SK-N-SH (cell line): ENCODE measurements at regions not wholly inside any gene's neighbourhood (a gene's known extent, or its start where the extent isn't known, plus 50 kb on each side); places are given as distances from the start of the nearest gene placed in this dataset.

ENCODE experiments used
- CTCF ChIP-seq: fragments of 200-600 bp; sonication (generic); IDR thresholded peaks from 2 replicates; pipeline ENCODE4 v1.6.1; 2017; ENCODE audit warnings: antibody characterized with exemption, mild to moderate bottlenecking, moderate library complexity
- EP300 ChIP-seq, 2 experiments: IDR thresholded peaks; 2 replicates each; pipeline versions ENCODE4 v1.4.0 to v1.6.1; 2012; ENCODE audit warnings: borderline replicate concordance in 1 of 2, low read depth in 1 of 2, low read length in 1 of 2
- FOXM1 ChIP-seq: IDR thresholded peaks from 2 replicates; pipeline ENCODE4 v1.4.0; 2012; ENCODE audit warnings: low read depth, mild to moderate bottlenecking
- GATA2 ChIP-seq: sonication (generic); formaldehyde crosslinking; IDR thresholded peaks from 2 replicates; pipeline ENCODE4 v1.5.0; 2020; ENCODE audit warnings: mild to moderate bottlenecking, missing genetic modification reagents
- POLR2AphosphoS5 ChIP-seq: IDR thresholded peaks from 2 replicates; pipeline ENCODE4 v1.6.1; 2012; ENCODE audit warnings: low read depth, low read length
- RAD21 ChIP-seq: IDR thresholded peaks from 2 replicates; pipeline ENCODE4 v1.6.1; 2012; ENCODE audit warnings: mild to moderate bottlenecking, low read length
- RCOR1 ChIP-seq: fragments of 150-350 bp; IDR thresholded peaks from 2 replicates; pipeline ENCODE4 v1.6.1; 2017; ENCODE audit warnings: antibody characterized with exemption, low read length
- SIN3A ChIP-seq: IDR thresholded peaks from 2 replicates; pipeline ENCODE4 v1.6.1; 2012; ENCODE audit warnings: low read depth, mild to moderate bottlenecking, low read length, moderate library complexity, borderline replicate concordance
- SMC3 ChIP-seq: IDR thresholded peaks from 2 replicates; pipeline ENCODE4 v1.6.1; 2012; ENCODE audit warnings: low read depth, low read length, improper control_type of control experiment
- TCF12 ChIP-seq: IDR thresholded peaks from 2 replicates; pipeline ENCODE4 v1.4.0; 2012
- TF ChIP-seq, protein P1 (sequence below): IDR thresholded peaks from 2 replicates; pipeline ENCODE4 v1.4.0; 2012; ENCODE audit warnings: low read depth
- TF ChIP-seq, protein P2 (sequence below): fragments of 150-350 bp; IDR thresholded peaks from 2 replicates; pipeline ENCODE4 v1.6.1; 2017; ENCODE audit warnings: antibody characterized with exemption, low read length, low read depth, borderline replicate concordance

GRCh38 chr22:34760276-34761008, 305.5 kb upstream of the ISX start:
- TF ChIP-seq SMC3 (no peak), CTCF (no peak), POLR2AphosphoS5 (no peak), GATA2 (CRISPR knock-in tag) (no peak), SIN3A (no peak), FOXM1 (no peak), RAD21 (no peak), RCOR1 (no peak), TCF12 (no peak), EP300 (IDR thresholded peaks at IDR 0.05; ENCODE audit: borderline replicate concordance in 1 of 2, low read depth in 1 of 2, low read length in 1 of 2) (no peak)
- TF ChIP-seq, protein P1, sequence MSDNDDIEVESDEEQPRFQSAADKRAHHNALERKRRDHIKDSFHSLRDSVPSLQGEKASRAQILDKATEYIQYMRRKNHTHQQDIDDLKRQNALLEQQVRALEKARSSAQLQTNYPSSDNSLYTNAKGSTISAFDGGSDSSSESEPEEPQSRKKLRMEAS, result no peak
- TF ChIP-seq, protein P2, sequence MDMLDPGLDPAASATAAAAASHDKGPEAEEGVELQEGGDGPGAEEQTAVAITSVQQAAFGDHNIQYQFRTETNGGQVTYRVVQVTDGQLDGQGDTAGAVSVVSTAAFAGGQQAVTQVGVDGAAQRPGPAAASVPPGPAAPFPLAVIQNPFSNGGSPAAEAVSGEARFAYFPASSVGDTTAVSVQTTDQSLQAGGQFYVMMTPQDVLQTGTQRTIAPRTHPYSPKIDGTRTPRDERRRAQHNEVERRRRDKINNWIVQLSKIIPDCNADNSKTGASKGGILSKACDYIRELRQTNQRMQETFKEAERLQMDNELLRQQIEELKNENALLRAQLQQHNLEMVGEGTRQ, result no peak
